GM21515 (cell line): ENCODE measurements at regions not wholly inside any gene's neighbourhood (a gene's known extent, or its start where the extent isn't known, plus 50 kb on each side); places are given as distances from the start of the nearest gene placed in this dataset.

Experiments
- ATAC-seq: cut with Tn5 transposase; IDR thresholded peaks from one replicate; pipeline ENCODE4 v1.9.1; 2021; ENCODE audit not compliant: unreplicated experiment

DNA sequence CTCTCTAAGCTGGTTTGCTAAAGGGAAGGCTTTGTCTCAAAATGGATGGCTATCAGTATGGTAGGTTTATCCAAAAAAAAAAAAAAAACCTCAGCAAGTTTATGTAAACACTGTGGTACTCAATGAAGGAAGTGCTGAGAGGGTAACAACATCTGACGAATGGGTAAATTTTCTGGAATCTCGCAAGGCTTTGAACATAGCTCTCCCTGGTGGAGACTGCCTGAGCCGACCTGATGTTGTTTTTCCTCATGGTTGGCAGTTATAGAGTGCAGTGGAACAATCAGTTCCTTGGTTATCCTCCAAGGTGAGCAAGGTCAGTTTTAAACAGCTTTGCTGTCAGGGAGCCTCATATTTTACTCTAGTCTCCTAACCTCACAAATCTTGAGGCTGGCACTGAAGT, 94.6 kb downstream of the ZPLD1 start:
- ATAC-seq: no peak

DNA sequence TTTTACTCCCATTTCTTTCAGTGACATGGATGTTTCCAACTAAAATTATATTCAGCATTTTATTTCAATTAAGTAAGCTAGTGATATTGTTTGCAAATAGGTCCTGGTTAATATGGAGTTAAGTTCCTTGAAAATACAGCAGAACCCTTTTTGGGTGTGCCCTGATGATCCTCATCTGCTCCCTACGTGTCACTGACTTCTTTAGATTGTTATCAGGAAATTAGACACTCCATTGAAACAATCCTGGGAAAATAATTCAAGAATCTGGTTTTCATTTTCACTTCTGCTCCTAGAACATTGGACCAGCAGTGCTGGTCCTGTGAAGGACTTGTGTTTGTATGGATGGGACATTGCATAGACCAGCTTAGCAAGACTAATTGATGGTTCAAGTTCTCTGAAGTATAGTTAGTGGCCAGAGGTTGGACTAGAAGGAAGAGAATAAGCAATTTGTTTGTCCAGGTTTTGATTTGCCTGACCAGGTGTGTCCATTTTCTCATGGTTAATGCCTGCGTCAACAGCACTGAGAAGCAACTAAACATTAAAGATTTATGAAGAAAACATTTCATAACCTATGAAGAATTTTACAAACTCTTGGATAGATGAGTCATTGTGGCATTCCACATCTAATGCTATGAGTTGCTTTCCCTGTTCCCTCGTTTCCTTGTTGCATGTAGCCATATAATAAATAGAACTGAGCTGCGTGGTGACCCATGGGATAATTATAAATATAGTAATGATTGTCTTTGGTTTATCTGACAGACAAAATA, 95.8 kb downstream of the ZPLD1 start:
- no peak for ATAC-seq

DNA sequence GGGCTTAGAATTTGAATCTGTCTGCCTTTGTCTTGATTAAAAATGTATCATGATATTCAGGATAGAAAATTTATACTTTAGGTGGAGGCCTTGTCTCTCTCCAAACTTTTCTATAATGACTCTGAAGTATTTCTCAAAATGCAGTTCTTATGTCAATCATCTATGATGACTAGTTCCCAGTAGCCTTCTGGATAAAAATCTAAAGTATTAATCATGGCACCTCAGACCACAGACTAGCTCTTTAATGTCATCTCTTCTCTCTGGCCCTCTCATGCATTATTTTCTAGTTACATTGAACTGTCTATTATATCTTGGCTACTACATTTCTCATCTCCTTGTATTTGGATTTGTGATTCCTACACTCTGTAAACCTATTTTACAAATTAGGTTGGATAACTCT, 96.9 kb downstream of the ZPLD1 start:
- ATAC-seq: no peak

DNA sequence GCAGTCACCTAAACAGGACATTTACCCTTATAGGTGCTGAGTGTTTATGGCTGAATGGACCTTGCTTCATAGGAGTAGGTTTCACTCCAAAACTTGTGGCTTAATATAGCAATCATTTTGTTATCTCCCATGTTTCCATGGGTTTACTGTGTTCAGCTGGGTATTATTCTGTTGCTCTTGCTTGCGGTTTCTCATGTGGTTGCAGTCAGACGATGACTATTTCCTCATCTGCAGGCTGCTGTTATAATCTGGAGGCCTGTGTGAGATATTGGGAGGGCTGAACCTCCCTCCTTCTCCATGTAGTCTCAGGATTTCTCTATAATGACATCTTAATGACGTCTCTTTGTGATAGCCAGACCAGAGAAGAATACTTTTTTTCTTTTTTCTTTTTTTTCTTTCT, 98.1 kb downstream of the ZPLD1 start:
- peak; percentile 46 for ATAC-seq

DNA sequence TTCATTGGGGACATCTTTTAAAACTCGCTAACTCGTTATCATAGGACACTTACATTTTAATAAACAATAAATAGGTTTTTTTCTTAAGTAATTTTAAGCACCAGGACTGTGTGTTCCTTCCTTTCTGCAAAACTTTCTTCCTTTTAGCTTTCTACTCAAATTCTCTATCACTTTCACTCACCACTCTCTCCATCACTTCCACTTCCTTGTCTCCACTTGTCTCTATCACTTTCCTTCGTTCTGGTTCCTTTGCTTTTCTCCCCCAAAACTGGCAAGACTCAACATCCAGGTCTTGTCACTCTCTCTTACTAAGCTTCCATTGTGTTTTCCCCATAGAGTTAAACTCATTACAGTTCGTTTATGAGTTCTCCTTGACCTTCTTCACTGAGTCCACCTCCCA, 99.0 kb downstream of the ZPLD1 start:
- ATAC-seq: no peak

DNA sequence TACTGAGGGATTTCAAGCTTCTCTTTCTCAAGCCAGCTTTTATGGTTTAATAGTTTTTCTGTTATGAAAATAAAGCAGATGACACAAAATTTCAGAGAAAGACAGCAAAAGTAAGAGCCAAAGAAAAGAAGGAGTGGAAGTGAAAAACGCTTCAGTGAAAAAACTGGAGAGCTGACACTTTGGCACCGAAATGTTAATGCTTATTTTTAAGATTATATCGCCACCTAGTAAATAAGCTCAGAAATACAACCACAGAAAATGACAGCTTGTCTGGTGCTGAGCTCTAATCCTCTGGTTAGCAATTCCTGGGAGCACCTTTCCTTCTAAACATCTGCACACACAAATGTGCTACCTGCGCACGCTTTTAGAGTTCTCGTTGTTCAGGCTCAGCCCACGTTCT, 101.6 kb downstream of the ZPLD1 start:
- peak; percentile 68 for ATAC-seq

DNA sequence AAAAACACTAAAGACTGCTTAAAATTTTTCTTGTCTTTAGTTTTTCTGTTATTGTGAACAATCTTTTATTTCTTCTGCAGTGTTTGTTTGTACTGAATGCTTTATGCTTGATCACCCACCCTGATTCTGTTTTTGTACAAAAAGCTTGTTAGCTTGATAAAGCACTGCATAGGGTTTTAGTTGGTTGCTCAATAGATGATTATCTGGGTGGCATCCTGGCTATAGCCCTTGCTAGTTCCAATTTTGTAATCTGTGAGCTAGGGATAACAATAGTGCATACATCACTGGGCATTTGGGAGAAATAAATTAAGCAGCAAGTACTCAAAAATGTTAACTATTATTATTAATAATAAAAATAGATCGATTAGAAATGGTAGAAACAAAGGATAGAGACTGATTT, 102.3 kb downstream of the ZPLD1 start:
- ATAC-seq: no peak

DNA sequence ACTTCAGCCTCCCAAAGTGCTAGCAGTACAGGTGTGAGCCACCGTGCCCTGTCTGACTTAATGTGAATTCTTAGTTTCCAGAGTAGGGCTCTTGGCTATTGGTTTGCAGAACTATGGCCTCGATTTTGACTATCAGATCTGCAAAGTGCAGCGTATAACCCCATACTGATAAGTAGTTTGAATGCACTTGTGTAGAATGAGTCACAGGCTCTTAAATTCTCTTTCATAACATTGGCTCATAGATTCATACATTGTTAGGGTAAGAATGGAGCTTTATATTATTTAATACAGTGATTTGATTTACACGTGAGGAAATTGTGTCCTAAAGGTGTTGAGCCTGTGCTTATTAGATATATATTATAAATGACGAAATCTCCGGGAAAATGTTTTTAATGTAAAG, 109.9 kb downstream of the ZPLD1 start:
- no peak for ATAC-seq

DNA sequence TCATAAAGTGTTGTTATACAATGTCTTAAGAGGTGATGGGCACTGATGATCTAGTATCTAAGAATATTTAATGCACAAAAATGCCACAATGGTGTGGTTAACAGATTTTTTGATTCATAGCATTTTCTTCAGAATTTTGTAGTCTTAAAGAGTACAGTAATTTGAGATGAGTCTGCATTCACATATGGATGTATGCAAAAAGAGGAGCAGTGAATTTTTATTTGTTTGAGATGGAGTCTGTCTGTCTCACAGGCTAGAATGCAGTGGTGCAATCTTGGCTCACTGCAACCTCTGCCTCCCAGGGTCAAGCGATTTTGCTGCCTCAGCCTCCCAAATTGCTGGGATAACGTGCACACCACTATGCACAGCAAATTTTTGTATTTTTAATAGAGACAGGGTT, 110.5 kb downstream of the ZPLD1 start:
- no peak for ATAC-seq

DNA sequence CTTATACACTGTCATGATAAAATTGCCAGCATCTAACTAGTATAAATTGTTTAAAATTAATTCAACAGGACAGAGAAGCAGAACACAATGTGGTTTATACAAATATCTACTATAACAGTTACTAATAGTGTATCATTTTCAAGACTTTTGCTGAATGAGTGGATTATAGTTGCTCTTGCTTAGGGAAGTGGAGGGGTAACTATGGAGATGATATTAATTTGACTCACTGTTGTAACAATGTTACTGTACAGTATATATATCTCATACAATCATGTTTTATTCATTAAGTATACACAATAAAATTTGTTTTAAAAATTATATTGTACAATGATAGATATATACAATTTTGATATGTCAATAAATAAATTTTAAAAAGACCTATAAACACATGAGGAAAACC, 119.1 kb downstream of the ZPLD1 start:
- no peak for ATAC-seq

DNA sequence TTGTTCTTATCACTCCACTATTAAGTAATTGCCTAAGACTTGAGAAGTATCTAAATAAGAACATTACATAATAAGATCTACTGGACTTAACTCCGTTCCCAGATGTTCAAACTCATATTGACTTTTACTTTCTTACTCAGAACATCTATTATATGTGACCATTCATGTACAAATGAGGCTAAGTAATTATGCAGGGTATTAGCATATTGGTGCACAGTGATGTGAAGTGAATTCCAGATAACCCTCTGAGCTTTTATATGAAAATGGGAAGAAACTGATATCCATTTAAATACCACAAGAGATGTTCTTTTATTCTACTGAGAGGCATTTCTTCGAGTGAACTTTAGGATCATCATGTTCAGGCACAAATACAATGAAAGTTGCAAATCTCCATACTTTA, 135.7 kb downstream of the ZPLD1 start:
- no peak for ATAC-seq

DNA sequence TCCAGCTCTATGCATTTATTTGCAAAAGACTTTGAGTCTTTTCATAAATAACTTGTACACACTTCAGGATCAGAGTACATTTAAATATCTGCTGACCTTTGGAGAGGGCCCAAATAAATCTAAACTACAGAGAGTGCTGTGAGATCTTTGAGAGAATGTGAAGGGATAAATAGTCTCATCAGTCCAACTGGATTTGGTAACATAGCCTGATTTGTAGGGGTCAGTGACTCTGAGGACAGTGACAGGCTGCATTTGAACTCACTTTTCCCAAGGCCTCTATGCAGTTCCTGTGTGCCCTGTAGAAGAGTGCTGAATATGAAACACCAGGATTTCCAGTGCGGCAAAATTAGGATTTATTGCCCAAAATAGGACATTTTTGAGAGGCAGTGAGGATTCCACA, 136.2 kb downstream of the ZPLD1 start:
- ATAC-seq: no peak

DNA sequence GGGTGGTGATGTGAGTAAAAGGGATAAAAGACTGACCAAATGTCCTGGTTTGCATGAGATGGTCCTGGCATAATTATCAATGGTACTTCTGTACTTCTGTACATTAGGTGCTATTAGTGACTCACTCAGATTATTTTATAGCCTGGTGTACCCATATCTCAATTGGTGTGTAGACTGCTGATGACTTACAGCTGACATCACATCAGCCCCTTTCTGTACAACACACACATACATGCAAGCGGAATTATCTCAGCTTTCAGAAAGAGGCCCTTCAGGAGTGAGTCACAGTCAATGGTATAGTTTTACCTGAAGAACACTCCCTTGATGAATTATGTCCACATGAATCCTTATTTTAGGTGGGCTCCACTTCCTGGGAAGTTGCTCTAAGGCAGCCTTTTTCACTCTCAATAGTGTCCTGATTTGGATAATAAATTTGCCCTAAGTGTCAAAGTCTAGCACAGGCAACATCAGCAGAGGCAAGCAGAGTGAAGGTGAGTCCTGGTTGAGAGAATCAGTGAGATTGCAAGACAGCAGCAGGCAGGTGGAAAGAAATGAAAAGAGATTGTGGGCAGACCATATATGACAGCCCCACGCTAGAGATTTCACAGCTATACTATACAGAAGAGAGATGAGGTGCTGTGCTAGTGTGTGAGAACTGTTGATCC, 137.0 kb downstream of the ZPLD1 start:
- no peak for ATAC-seq

DNA sequence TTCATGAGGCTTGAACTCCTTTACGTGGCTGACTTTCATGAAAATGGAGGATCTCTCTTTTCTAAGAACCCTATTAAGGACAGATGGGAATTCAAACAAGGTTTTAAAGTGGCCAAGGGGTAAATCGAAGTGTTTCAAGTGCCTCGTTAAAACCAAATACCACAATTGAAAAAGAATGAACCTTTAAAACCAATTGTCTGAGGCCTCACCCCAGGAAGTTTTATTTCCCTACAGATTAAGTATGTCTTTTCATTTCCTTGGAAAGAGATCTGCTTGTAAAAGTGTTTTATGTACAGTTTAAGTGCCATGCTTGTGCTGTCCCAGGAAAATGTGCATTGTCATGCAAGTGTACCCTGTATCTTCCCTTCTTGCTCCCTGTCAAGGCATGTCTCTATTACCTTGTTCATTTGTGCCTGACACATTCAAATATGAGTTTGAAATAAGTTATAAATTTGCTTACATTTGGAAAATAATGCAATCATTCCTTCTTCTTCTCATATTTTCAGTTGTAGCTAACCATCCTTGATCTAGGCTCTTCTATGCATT, 138.7 kb downstream of the ZPLD1 start:
- no peak for ATAC-seq

DNA sequence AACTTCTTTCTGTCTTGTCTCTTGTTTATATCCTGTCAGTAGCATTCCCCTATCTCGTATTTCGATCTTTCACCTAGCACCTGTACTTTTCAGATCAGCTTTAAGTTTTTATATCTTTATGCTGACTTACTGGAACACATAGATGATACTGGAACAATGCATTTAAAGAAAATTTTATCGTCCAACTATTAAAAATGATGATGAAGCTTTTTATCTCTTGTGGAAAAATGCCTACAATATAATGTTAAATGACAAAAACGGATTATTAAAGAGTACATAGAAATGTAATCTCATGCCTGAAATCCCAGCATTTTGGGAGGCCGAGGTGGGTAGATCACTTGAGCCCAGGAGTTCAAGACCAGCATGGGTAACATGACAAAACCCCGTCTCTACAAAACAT, 139.5 kb downstream of the ZPLD1 start:
- ATAC-seq: no peak

DNA sequence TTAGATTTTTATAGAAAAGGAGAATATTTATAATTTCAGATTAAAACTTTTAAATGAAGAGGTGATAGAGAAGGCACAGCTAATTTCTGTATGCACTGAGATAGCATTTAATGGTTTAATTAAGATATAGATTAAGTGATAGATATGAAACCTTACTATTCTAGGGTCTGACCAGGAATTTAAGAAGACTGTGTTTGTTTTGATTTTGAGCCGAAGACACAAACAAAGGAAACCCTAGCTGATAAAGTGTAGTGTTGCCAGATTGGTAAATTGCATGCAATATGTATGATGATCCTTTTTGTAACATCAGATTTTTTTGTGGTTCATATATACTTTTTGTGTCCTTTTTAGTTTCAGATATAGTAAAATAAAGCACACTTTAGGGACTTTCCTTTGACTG, 141.8 kb downstream of the ZPLD1 start:
- no peak for ATAC-seq

DNA sequence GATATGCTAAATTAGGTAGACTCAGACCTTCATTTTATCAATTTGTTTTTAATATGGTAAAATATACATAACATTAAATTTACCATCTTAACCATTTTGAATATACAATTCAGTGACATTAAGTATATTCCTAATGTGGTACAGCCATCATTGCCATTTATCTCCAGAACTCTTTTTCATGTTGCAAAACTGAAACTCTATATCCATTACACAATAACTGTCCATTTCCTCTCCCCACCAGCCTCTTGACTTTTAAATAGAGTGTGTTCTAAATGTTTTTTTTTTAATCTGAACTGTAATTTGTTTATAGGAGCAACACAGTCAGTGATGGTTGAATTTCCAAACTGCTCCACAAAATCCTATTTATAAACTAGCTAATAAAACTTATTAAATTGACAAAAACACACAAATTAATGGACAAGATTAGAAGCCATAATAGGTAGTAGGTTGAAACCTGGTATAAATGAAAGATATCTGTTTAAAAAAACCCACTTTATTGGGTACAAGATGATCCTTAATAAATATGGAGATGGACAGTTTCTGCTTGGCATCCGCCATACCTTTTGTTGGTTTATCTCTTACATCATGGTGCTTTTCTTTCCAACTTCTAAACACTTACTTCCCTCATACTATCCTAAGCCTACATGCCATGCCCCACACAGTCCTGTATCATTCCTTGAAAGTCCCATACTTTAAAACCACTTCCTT, 142.4 kb downstream of the ZPLD1 start:
- no peak for ATAC-seq

DNA sequence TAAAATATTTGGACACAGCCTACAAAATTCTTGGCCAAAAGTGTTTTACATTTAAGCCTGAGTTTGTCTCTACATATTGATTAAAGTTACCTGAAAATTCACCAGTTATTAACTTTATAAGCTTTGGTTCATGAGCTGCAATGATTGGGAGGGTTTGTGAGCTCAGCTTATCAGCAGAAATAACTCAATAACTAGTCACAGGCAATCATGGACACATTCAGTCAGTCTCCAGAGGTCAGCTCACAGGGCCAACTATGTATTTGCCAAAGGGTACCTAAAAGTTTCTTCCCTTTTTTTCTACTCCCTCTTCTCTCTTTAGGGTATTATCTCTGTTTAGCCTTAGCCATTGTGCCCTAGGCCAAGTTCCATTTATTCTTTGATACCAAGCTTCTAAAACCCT, 145.9 kb downstream of the ZPLD1 start:
- ATAC-seq: no peak

DNA sequence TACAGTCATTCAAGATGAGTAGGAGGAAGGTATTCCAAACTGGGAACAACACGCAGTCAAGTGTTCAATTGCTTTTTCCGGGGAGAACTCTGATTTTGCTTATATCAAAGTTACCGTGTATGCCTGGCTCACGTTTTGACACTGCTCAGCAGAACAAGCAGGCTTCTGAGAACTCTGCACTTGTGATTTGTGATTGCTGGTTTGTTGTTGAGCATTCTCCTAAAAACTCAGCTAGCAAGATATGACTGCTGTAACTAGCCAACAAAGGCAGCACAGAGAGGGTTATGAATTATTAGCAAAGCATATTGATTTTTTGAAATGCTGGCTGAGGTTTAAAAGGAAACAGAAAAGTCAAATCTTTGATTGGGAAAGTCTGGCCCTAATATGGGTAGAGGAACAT, 151.7 kb downstream of the ZPLD1 start:
- ATAC-seq: no peak

DNA sequence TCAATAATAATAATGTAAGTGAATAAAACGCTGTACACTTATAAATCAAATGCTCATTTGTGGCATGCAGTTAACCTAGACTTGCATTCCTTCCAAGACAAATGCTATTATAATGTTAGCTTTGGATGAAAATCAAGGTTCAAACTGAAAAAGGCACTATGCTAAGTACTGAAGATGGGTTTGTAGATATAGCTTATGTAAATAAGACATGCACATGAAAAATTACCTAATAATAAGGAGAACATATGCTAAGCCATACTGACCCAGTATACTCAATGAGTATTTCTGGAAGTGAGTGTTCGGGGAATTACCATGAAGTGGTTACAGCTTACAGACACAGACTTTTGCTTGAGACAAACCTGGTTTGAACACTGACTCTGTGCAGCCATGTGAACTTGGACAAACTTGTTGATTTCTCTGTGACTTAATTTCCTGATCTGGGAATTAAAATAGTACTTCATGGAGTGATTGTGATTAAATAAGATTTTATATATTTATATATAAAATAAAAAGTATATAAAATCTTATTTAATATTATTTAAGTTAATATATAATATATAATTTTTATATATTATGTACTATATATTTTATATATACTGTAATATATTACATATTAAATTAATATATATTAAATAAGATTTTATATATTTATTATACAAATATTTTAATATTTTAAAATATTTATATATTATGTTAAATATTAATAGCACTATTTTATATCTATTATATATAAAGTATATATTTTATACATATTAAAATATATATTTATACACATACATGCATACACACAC, 159.2 kb downstream of the ZPLD1 start:
- no peak for ATAC-seq

DNA sequence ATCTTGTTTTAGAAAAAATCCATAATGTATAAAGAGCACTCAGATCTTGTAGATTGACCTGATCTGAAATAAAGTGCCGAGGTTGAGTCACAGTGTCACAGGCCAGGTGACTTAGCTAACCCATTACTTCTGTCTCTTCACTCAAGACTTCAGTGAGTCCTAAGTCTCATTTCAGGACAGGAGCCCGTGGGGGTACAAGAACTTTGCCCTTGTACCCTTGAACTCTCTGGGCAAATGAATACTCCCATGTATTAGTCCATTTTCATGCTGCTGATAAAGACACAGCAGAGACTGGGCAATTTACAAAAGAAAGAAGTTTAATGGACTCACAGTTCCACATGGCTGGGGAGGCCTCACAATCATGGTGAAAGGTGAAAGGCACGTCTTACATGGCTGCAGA, 160.2 kb downstream of the ZPLD1 start:
- ATAC-seq: no peak
